ENCODE measurements at regions not wholly inside any gene's neighbourhood (a gene's known extent, or its start where the extent isn't known, plus 50 kb on each side); places are given as distances from the start of the nearest gene placed in this dataset.

- peak; percentile 9 for DNase-seq (ENCODE audit: low spot score)
Observed at GRCh38 chr16:11401161-11402050, 56.1 kb downstream of the RMI2 start.

DNA sequence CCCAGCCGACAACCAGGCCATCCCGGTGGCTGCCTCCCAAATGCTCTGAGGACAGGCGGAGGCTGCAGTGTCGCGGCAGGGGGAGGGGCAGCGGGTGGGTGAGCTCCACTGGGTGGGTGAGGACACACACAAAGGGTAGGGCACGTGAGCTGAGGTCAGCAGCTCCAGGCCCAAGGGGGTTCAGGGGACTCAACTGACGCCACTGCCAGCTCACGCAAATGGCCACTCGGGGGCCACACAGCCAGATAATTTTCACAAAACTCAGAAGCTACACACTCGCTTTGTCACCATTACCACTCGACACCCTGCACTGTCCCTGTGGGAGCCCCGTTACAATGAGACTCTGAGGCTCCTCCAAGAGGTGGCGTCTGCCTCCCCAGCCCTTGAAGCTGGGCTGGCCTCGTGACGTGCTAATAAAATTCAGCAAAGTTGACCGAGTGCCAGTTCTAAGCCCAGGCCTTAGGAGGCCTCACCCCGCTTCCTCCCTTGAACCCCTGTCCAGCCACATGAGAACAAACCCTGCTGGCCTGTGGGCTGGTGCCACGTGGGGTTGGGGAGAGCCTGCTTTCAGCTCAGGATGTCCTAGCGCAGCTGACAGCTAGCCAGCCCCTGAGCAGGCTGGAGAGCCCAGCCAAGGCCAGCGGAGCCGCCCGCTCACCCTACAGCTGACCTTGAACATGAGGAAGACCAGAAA, 56.9 kb downstream of the RMI2 start:
- DNase-seq (ENCODE audit: low spot score) = peak; percentile 30

DNA sequence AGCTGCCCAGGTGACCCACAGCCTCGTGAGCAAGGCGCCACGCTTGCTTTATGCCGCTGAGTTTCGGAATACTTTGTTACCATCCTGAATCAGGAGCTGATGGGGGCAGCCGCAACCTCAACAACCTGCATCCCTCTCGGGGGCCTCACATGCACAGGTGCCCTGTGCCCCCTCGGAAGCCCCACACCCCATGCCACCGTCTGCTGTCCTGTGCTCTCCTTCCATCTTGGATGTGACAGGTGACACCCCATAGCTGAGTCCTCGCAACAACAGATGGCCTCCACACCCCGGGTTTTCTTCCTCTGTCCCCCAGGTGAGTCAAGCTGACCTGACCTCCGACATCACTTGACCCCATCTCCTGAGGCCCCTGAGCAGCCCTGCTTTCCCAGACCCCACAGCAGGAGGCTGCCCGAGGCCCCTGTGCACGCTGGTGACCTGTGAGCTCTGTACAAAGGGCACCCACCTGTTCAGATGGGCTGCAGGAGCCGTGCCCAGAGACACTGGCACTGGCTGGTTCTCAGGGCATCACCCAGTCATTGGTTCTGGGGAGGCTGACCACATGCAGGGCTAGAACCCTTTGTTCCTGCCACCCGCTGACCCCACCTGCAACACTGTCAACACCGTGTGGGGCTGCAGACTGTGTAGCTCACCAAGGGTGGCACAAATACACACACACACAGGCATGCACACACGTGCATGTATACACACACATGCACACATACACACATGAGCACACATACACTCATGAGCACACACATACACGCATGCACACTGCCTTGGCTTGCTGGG, 57.7 kb downstream of the RMI2 start:
- DNase-seq (ENCODE audit: low spot score) = no peak

- no peak for DNase-seq (ENCODE audit: low spot score)
Observed at GRCh38 chr16:11403534-11403795, 58.2 kb downstream of the RMI2 start.

DNA sequence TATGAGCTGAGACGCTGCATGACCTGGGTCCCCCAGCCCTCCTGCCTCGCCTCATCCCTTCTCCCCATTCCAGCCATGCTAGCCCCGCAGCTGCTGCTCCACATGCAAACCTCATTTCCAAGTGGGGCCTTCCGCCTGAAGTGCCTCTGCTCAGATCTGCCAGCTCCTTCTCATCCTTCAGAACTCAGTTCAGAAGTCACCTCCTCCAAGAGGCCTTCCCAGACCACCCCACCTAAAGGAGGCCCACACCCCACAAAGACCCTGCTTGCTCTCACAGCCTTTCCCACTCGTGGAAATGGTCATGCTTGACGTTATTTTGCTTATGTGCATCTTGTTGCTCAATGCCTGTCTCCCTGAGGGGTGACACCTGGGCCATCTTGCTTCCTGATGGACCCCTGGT, 58.7 kb downstream of the RMI2 start:
- DNase-seq (ENCODE audit: low spot score) = no peak

- no peak for DNase-seq (ENCODE audit: low spot score)
Observed at GRCh38 chr16:11404603-11405002, 59.3 kb downstream of the RMI2 start.

GRCh38 chr16:11405331-11406176, 60.3 kb downstream of the RMI2 start:
- peak; percentile 64 for DNase-seq (ENCODE audit: low spot score)

DNA sequence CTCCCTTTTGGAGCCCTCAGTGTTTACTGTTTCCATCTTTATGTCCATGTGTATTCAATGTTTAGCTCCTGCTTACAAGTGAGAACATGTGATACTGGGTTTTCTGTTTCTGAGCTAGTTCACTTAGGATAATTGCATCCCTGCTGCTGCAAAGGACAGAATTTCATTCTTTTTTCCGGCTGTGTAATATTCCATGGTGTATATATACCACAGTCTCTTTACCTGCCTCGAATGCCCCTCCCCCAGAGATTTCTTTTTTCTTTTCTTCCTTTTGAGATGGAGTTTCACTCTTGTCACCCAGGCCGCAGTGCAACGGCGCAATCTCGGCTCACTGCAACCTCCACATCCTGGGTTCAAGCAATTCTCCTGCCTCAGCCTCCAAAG, 60.9 kb downstream of the RMI2 start:
- no peak for DNase-seq (ENCODE audit: low spot score)

GRCh38 chr16:11407047-11407982, 62.1 kb downstream of the RMI2 start:
- peak; percentile 94 for DNase-seq (ENCODE audit: low spot score)

DNA sequence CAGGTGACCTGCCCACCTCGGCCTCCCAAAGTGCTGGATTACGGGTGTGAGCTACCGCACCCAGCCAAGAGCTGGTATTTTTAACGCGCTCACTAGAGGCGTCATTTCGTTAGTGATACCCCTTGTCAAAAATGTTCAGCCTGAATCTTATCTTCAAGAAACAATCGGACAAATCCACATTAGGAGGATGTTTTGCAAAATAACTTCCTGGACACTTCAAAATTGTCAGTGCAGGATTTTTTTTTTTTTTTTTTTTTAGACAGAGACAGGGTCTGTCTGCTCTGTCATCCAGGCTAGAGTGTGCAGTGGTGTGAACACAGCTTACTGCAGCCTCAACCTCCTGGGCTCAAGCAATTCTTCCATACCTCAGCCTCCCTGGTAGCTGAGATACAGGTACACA, 63.0 kb downstream of the RMI2 start:
- no peak for DNase-seq (ENCODE audit: low spot score)

- DNase-seq (ENCODE audit: low spot score) = no peak
Observed at GRCh38 chr16:11409398-11409797, 64.1 kb downstream of the RMI2 start.

- DNase-seq (ENCODE audit: low spot score) = no peak
Observed at GRCh38 chr16:11410376-11411058, 65.3 kb downstream of the RMI2 start.

DNA sequence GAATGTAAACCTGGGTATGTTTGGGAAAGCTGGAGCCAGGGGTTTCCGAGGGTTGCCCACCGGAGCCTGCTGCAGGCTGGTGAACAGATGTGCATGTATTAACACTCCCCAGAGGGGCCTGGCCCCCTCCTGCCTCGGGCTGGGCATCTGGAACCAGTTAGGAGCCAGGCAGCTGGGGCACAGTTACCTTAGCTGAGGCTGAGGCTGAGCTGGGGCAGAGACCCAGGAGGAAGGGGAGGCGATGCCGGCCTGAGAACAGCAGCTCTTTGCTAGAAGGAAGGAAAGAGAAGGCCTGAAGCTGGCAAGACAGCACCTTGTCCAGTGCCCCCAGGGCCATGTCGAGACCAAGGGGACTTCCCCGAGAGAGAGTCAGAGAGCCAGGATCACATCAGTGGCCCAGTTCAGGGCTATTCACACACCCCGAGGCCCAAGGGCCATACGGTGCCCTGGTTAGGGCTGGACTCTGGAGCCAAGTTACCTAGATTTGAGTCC, 65.8 kb downstream of the RMI2 start:
- DNase-seq (ENCODE audit: low spot score) = no peak

GRCh38 chr16:11412175-11412904, 67.1 kb downstream of the RMI2 start:
- no peak for DNase-seq (ENCODE audit: low spot score)

- no peak for DNase-seq (ENCODE audit: low spot score)
Observed at GRCh38 chr16:11412965-11413887, 68.0 kb downstream of the RMI2 start.

DNA sequence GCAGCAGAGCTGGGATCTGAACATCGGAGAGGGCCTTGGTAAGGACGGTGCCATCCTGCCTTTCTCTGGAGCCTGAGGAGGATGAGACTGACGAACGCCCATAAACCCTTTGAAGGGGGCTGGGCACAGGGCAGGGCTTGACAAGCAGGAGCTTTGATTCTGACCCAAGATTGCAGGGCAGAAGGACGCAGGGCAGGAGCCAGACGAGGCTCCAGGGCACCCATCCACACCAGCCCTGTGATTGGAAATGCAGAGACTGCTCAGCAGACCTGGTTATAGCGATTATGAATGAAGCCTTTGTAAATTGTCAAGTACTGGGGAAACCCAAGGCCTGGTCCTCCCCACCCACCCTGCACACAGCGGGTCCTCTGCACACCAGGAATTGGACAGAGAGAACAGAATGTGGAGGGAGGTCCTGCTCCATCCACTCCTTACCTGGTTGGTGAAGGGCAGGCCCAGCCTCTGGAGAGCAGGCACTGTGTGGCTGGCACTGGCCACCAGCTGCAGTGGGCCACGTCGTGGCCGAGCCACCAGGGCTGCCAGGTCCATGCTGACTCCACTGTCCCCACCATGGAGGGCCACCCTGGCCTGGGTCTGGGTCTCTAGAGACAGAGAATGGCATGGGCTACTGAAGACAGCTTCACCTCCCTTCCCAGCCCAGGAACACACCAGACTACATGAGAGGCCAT, 68.8 kb downstream of the RMI2 start:
- DNase-seq (ENCODE audit: low spot score) = no peak

Data from HT-29 (cell line).